Posterior vena cava (tissue), 2 donors: ENCODE measurements at regions not wholly inside any gene's neighbourhood (a gene's known extent, or its start where the extent isn't known, plus 50 kb on each side); places are given as distances from the start of the nearest gene placed in this dataset.
"Not testable (repeated sequence)": the region's sequence is repeated elsewhere in the genome, so short reads cannot be mapped to it uniquely, and the experiment has no call there.

ENCODE experiments used
- DNase-seq: peaks from one replicate; pipeline ENCODE4 v3.0.0-alpha.2; 2020; ENCODE audit warnings: low spot score
- intact Hi-C, 2 donors: fragments of 100-400 bp; cut with DNase I; formaldehyde crosslinking; loops; one replicate each; pipeline versions ENCODE4 v1.14.1 to v1.14.2; 2022 to 2023
- donor health status: DM: yes; HTN: yes; CAD: no.
- donor health status: DM: yes; HTN: yes; CAD: no.

- intact Hi-C loops = not testable (repeated sequence)
These were observed 84.5 kb downstream of the IDS start for GRCh38 chrX:149420566-149420965.

GRCh38 chrX:149398027-149398426 is 107.1 kb downstream of the IDS start:
- intact Hi-C loops = no loop called here

More at GRCh38 chrX:149420566-149420965, 84.5 kb downstream of the IDS start:
- not testable (repeated sequence) for DNase-seq

DNA sequence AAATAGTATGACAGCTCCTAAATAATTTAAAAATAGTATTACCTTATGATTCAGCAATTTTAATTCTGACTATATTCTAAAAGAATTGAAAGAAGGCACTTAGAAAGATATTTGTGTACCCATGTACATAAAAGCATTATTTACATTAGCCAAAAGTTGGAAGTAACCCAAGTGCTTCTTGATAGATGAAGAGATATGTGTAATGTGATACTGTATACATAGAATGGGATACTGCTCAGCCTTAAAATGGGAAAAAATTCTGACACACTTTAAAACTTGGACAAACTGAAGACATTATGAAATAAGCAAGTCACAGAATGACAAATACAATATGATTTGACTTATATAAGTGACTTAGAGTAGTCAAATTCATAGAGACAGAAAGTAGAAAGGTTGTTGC is 112.2 kb downstream of the IDS start:
- intact Hi-C loops = no loop called here
- DNase-seq = no peak

More at GRCh38 chrX:149398027-149398426, 107.1 kb downstream of the IDS start:
- DNase-seq = no peak

DNA sequence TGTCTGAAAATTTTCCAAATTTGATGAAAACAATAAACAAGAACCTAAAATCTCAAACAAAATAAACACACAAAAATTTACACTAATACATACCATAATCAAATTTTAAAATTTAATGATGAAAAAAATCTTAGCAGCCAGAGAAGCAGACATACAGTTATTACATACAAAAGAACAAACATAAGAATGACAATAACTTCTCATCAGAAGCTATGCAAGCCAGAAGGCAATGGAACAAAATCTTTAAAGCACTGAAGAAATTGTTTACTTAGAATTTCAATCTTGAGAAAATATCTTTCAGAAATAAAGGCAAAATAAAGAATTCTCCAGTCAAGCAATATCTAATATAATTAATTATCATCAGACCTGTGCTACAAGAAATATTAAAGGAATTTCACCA is 121.3 kb downstream of the IDS start:
- DNase-seq = no peak
- intact Hi-C loops = no loop called here

DNA sequence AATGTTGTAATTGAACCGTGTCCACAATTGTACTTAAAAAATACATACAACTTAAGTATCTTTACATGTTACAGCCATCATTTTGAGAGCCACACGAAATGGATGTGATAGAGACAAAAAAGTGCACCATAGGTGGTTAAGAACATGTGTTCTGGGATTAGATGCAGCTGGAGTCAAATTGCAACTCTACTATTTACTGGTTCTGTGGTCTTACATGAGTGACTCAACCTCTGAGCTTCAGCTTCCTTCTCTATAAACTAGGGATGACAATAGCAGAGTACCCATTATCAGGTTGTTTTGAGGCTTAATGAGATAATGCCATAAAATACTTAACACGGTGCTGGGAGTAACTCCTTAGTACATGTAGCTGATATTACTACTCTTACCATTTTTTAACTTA is 130.4 kb downstream of the IDS start:
- DNase-seq = no peak
- intact Hi-C loops = no loop called here

- DNase-seq = no peak
- intact Hi-C loops = no loop called here
These were observed 132.2 kb downstream of the IDS start for GRCh38 chrX:149372866-149373265.

DNA sequence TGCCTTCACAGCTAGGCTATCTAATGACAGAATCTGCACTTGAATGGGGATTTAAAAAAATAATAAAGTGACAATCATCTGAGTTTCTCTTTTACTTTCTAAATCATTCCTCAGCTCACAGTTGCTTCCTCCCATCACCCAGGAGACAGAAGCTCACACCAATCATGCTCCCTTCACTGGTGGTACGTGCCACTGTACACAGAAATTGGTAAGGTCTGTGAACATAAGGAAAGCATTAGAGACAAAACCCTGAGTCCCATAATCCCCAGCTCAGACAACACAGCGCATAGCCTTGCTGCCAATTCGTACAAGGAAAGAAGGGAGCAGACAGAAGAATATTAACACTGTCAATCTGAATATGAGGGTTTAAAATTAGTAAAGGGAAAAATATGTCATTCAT is 133.1 kb downstream of the IDS start:
- intact Hi-C loops = no loop called here
- no peak for DNase-seq

GRCh38 chrX:149370097-149370496 is 135.0 kb downstream of the IDS start:
- DNase-seq = no peak
- intact Hi-C loops = no loop called here

GRCh38 chrX:149365552-149365951 is 139.6 kb downstream of the IDS start:
- intact Hi-C loops = no loop called here

DNA sequence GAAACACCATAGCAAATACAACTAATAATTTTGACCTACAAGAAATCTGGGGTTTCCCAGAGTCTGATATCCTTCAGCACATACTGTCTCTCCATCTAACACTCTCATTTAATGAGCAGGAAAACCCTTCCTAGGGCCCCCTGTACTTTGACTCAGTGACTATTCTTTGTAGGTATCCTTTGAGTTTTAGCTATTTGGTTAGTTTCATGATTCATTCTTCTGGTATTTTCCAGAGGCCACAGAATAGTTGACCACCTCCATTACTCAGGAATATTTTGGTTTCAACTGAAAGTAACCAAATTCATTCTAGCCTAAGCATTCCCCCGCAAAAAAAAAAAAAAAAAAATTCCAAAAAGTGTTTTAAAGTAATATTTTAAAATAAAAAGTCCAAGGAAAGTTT is 140.0 kb downstream of the IDS start:
- DNase-seq = no peak
- intact Hi-C loops = no loop called here

More at GRCh38 chrX:149365552-149365951, 139.6 kb downstream of the IDS start:
- DNase-seq = no peak

DNA sequence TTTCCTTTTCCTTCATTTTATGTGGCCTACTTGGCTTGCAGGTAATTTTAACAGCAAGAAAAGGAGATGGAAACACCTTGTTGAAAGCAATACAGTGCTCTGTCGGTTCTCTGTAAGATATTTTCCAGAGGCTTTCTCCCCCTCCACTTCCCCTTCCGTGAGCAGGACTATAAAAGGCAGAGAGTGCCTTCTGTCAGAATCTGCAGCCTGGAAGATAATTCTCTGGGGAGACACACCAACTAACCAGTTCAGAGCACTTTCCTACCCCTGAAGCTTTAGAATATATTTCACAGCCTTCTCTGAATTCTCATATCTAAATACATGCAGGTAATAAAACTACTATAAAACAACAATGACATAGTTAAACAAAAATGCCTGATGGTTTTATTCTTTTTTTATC is 141.1 kb downstream of the IDS start:
- DNase-seq = no peak
- intact Hi-C loops = no loop called here

- intact Hi-C loops = no loop called here
- DNase-seq = no peak
These were observed 158.8 kb downstream of the IDS start for GRCh38 chrX:149346306-149346705.

GRCh38 chrX:149322316-149322715 is 182.8 kb downstream of the IDS start:
- no peak for DNase-seq
- intact Hi-C loops = no loop called here

DNA sequence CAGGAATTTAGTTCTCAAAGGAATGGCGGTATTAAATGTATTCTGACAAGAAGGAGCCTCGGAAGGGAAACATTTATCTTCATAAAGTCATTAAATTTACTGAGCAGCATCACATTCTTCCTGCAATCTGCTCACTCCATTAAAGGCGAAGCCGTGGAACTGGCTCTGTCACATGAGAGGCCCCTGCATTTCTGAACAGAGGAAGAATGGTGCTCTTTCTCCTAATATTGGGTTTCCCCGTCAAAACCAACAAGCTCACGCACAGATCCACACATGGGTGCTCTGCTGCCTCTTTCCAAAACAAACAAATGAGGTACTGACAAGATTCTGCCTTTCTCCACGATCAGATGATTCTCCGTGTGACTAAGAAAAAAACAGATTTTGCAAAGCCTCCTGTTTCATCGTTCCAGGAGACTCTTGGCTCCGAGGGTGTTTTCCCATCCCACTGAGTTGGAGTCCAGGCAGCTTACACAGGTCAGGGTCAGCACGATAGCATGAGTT is 191.2 kb downstream of the IDS start:
- intact Hi-C loops = loop anchor here in 1 of 2 donors (1.0 kb wide), 1 partner anchor 39 kb away; no protein-coding TSS in a partner anchor

DNA sequence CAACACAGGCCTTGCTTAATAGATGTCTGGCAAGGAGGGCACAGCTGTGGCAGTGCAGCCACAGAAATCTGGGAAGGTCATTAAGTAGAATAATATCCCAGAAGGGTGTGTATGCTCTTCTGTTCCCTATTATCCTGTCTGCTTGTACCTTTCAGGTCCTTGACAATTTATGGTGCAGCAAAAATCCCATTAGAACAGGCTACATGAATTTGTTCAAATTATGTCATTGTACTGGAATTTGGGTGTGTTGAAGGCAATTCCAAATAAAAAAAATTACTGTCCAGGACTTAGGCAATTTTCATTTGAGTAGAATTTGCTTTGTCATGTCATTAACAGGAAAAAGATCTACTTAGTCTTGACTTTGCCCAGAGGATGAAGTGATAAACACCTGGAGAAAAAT is 192.1 kb downstream of the IDS start:
- intact Hi-C loops = no loop called here

More for the DNA sequence above, 191.2 kb downstream of the IDS start:
- DNase-seq = no peak

DNA sequence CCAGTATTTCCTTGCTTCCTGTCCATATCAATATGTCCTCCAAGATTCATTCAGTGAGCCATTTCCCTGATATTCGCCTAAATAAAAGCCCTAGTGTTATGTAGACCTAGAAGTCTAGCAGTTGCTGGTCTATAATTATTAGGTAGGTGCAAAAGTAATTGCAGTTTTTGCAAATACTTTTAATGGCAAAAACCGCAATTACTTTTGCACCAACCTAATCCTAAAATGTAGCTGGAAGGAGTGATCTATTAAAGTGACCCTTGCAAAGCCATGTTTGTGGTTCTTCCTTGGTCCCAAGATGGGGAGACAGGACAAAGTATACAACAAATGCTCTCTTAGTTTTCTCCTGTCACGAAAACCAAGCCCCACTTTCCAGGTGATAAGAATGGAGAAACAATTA is 193.0 kb downstream of the IDS start:
- no peak for DNase-seq
- intact Hi-C loops = no loop called here

More for the DNA sequence above, 192.1 kb downstream of the IDS start:
- DNase-seq = no peak

DNA sequence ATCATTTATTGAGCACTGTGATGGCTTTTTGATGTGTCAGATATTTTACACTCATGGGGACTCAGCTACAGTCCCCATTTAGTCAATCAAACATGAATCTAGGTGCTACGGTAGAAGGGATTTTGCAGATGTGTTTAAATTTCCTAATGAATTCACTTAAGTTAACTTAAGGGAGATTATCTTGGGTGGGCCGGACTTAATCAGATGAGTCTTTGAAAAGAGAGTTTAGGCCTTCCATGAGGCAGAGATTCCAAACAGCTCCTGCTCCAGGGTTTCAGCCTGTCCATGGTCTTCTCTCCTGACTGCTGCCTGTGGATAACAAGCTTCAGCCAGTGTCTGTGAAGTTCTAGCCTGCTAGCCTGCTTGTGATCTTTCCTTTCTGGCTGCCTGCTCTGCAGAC is 202.4 kb downstream of the IDS start:
- DNase-seq = no peak
- intact Hi-C loops = no loop called here

- intact Hi-C loops = no loop called here
- DNase-seq = no peak
These were observed 207.0 kb downstream of the IDS start for GRCh38 chrX:149298111-149298510.

GRCh38 chrX:149296092-149296491 is 209.0 kb downstream of the IDS start:
- no peak for DNase-seq
- intact Hi-C loops = no loop called here

DNA sequence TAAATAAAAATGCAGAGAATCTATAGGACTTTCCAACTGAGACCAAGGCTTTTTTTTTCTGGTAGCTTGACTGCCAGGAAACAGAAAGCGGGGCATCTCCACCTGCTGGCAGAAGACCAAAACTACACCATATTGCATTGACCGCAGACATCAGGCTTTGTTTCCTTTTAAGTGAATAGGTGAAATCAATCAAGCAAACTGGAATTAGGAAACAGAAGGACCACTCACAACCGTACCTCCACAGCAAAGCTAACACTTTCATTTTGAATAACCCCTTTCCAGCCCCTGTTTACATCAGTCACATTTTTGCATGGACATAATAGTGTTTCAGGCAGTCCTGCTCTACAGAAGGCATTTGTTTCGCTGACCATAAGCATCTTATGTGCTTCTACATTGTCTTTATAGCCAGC is 218.2 kb downstream of the IDS start:
- no peak for DNase-seq
- intact Hi-C loops = no loop called here

DNA sequence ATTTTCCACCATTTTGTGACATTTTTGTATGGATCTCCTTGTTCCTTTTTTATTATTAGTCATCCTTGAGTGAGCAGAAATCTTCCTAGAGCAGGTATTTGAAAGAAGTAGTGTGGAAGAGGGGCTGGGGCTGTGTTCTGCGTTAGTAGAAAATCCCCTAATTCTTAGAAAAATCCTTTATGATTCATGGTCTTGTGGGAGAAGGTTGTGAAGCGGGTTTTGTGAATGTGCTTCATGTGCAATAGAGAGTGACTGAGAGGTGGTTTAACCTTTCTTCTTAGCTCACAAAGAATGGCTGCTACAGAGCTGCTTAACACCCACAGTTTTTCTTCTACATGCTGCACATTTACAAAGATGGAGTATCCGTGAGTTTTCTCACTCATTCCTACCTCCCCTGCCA is 220.5 kb downstream of the IDS start:
- DNase-seq = no peak
- intact Hi-C loops = no loop called here

- intact Hi-C loops = no loop called here
- DNase-seq = no peak
These were observed 221.3 kb downstream of the IDS start for GRCh38 chrX:149283853-149284252.
